OCI-LY1 (cell line): ENCODE measurements at regions not wholly inside any gene's neighbourhood (a gene's known extent, or its start where the extent isn't known, plus 50 kb on each side); places are given as distances from the start of the nearest gene placed in this dataset.

Experiments
- EZH2 ChIP-seq: fragments of 200-600 bp; sonication (generic), shearing (Covaris generic); IDR thresholded peaks from 2 replicates; pipeline ENCODE4 v1.8.0; 2017; ENCODE audit warnings: borderline replicate concordance, mixed run types, mild to moderate bottlenecking, antibody characterized with exemption, low read length, moderate library complexity, mixed read lengths
- TF ChIP-seq, protein P1 (sequence below): fragments of 200-600 bp; sonication (generic), shearing (Covaris generic); IDR thresholded peaks from 2 replicates; pipeline ENCODE4 v1.5.1; 2017; ENCODE audit warnings: mild to moderate bottlenecking, antibody characterized with exemption, low read length, moderate library complexity, mixed read lengths

DNA sequence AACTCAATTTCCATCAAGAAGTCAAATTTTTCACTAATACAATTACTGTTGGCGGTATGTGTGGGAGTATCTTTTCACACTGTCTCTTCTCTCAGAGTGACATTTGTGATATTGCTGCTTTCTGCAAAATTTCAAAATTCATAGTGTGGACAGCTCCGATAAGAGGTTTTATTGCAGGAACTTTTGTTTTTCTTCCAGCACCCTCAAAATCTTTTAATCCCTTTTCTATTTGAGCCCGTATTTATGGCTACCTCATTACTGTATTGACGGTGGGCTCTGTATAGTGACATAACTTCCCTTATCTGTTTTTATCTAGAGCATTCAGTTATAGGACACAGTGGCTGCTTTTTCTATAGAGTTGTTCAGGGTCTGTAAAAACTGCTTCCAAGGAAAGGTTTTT lies 794.4 kb upstream of the TMPRSS15 start:
- TF ChIP-seq, protein P1, sequence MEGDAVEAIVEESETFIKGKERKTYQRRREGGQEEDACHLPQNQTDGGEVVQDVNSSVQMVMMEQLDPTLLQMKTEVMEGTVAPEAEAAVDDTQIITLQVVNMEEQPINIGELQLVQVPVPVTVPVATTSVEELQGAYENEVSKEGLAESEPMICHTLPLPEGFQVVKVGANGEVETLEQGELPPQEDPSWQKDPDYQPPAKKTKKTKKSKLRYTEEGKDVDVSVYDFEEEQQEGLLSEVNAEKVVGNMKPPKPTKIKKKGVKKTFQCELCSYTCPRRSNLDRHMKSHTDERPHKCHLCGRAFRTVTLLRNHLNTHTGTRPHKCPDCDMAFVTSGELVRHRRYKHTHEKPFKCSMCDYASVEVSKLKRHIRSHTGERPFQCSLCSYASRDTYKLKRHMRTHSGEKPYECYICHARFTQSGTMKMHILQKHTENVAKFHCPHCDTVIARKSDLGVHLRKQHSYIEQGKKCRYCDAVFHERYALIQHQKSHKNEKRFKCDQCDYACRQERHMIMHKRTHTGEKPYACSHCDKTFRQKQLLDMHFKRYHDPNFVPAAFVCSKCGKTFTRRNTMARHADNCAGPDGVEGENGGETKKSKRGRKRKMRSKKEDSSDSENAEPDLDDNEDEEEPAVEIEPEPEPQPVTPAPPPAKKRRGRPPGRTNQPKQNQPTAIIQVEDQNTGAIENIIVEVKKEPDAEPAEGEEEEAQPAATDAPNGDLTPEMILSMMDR = no peak
- no peak for TF ChIP-seq EZH2
